Central memory CD8-positive, alpha-beta T cell (primary cell): ENCODE measurements at regions not wholly inside any gene's neighbourhood (a gene's known extent, or its start where the extent isn't known, plus 50 kb on each side); places are given as distances from the start of the nearest gene placed in this dataset.

Experiments used
- ATAC-seq: fragments of 150-1000 bp; cut with Tn5 transposase; replicated peaks from 2 replicates; pipeline ENCODE4 v1.10.0; 2022; ENCODE audit warnings: mild to moderate bottlenecking, moderate FRiP score, moderate number of reproducible peaks; ENCODE audit not compliant: poor library complexity, severe bottlenecking; ENCODE audit errors: extremely low read depth
- DNase-seq, 2 donors: peaks; one replicate each; pipeline ENCODE4 v3.0.0; 2021; ENCODE audit warnings: low spot score in 2 of 2
- H3K27ac Mint-ChIP-seq: one replicate; pipeline ENCODE4 v1.8.0; 2022; ENCODE audit warnings: low read depth, mild to moderate bottlenecking, moderate library complexity, mixed read lengths
- H3K27me3 Mint-ChIP-seq: one replicate; pipeline ENCODE4 v1.8.0; 2022; ENCODE audit warnings: mixed read lengths
- H3K36me3 Mint-ChIP-seq: one replicate; pipeline ENCODE4 v1.8.0; 2022; ENCODE audit warnings: mild to moderate bottlenecking, moderate library complexity, mixed read lengths; ENCODE audit not compliant: insufficient read depth
- H3K4me1 Mint-ChIP-seq: one replicate; pipeline ENCODE4 v1.8.0; 2022; ENCODE audit warnings: mixed read lengths
- H3K4me3 Mint-ChIP-seq: one replicate; pipeline ENCODE4 v1.8.0; 2022; ENCODE audit warnings: mild to moderate bottlenecking, moderate library complexity, mixed read lengths
- H3K9me3 Mint-ChIP-seq: one replicate; pipeline ENCODE4 v1.8.0; 2022; ENCODE audit warnings: mixed read lengths

DNA sequence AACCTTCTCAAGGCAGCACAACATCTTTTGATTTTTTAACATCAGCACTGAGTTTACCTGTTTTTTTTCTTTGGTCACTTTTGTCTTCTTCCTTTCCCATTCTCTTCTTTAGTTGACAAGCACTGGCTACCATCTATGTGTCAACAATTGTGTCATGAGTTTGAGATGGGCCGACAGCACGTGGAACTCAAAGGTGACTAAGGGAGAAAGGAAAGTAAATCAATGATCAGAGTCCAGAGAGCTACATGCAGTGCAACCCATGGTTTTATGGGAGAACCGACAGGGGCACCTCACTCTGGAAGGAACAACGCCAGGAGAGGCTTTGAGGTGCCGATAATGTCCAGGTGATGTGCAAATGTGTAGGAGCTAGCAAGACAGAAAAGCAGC lies 755.5 kb downstream of the RNF144A start:
- Mint-ChIP-seq H3K36me3 (peaks cover 4% of the 10 kb centered on the region), H3K27ac (peak overlapping the region; percentile 84), H3K4me1 (peaks cover 16% of the 10 kb centered on the region), H3K27me3 (no peaks in the 10 kb centered on the region), H3K4me3 (peak overlapping the region; percentile 63), H3K9me3 (no peaks in the 10 kb centered on the region)
- DNase-seq (no peak), ATAC-seq (no peak)

DNA sequence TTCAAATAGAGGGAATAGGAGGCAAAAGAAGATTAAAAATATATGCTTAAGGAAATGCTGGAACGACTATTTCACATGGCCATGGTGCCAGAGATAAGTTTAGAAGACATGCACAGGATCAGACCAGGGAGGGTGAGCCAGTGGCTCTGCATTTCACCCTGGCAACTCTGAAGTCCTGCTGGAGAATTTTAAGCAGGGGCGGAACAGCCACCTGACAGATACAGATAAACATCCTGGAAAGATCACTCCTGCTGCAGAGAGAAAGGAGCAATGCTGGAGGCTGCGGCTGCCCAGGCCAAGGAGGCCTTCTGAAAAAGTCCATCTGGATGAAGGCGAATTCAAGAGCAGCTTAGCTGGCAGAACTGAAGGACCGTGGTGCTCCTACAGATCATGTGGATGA lies 755.9 kb downstream of the RNF144A start:
- Mint-ChIP-seq H3K4me1 (peaks cover 16% of the 10 kb centered on the region), H3K27me3 (no peaks in the 10 kb centered on the region), H3K4me3 (no peak overlapping the region)

DNA sequence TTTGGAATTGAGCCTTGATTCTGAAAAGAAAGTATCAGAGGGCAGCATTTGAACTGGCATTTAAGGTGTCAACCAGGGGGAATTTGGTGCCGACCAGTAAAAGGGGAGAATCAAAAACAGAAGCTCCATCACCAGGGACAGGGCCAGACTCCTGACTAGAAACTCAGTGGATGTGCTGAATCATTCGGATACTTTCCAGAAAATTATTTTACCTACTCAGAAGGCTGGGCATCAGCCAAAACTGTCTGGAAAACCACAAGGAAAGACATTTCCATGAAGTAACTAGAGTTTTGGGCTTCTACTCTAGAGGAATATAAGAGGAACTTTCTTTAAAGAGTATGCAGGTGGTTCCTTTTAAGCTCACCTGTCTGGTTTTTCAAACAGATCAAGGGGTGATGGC lies 756.6 kb downstream of the RNF144A start:
- peaks cover 16% of the 10 kb centered on the region for H3K4me1 Mint-ChIP-seq
- no peak overlapping the region for H3K4me3 Mint-ChIP-seq
- no peaks in the 10 kb centered on the region for H3K27me3 Mint-ChIP-seq
- no peaks in the 10 kb centered on the region for H3K9me3 Mint-ChIP-seq
- ATAC-seq = no peak
- peaks cover 4% of the 10 kb centered on the region for H3K36me3 Mint-ChIP-seq
- H3K27ac Mint-ChIP-seq = no peak overlapping the region
- DNase-seq = no peak

More for the DNA sequence above, 755.9 kb downstream of the RNF144A start:
- no peak for ATAC-seq
- no peak for DNase-seq
- Mint-ChIP-seq H3K27ac (peak overlapping the region; percentile 84), H3K36me3 (peaks cover 4% of the 10 kb centered on the region), H3K9me3 (no peaks in the 10 kb centered on the region)

DNA sequence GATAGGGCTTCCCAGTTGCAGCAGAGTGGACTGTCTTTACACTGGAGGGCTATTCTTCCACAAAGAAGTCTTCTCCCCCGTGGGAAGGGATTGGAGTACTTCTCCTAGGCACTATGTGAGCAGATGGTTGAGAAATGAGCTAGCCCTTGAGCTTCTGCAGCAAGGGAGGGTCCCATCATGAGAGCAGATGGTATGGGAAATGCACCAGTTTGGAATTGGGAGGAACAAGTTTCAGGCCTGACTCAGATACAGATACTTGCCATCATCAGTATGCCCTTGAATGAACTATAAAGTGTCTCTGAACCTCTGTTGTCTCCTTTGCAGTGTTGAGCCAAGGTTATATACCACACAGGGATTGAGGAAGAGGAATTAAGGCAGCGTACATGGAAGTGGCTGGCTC lies 757.4 kb downstream of the RNF144A start:
- ATAC-seq (no peak), DNase-seq (no peak)
- peaks cover 4% of the 10 kb centered on the region for H3K36me3 Mint-ChIP-seq
- H3K9me3 Mint-ChIP-seq = no peaks in the 10 kb centered on the region
- H3K27me3 Mint-ChIP-seq = no peaks in the 10 kb centered on the region
- no peak overlapping the region for H3K27ac Mint-ChIP-seq
- no peak overlapping the region for H3K4me3 Mint-ChIP-seq
- peaks cover 16% of the 10 kb centered on the region for H3K4me1 Mint-ChIP-seq

DNA sequence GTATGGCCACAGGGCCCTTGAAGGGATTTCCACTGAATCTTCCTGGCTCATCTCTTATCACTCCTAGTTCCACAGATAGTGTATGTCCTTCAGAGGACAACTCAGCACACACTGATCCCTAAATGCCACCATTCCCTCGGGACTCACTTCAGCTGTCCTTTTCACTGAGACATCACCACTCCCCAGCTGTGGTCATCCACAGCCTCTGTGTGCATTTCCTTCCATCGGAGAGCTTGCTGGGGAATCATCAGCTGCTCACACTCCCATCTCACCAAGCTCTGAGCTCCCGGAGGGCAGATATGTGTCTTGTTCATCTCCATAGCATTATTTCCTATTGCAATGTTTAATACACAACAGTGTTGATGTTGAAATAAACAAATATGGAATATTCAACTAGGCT lies 759.5 kb downstream of the RNF144A start:
- DNase-seq (no peak), ATAC-seq (no peak)
- Mint-ChIP-seq H3K9me3 (no peaks in the 10 kb centered on the region), H3K27me3 (no peaks in the 10 kb centered on the region), H3K4me1 (peaks cover 16% of the 10 kb centered on the region), H3K4me3 (no peak overlapping the region), H3K36me3 (peaks cover 4% of the 10 kb centered on the region), H3K27ac (no peak overlapping the region)

DNA sequence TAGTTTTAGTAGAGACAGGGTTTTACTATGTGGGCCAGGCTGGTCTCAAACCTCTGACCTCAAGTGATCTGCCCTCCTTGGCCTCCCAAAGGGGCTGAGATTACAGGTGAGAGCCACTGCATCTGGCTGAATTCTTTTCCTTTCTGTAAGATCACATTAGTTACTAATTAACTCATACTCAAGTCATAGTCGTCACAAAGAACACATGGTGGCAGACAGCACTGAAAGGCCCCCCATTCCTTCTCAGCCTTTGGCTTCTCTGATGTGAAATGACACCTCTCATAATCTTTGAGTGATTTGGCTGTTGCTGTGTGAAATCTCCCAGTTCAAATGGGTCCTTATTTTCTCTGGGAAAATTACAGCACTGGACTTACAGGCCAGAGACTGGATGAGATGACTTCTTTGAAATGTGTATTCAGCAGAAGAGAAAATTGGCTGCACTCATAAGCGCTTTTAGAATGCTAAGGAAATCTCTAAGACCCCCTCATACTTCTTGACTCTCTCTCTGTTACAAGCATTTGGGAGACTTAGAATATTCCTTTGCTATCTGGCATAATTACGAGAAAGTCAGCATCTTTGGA lies 764.8 kb downstream of the RNF144A start:
- DNase-seq (no peak), ATAC-seq (no peak)
- Mint-ChIP-seq H3K4me3 (no peak overlapping the region), H3K9me3 (no peaks in the 10 kb centered on the region), H3K36me3 (no peaks in the 10 kb centered on the region), H3K27ac (no peak overlapping the region), H3K27me3 (no peaks in the 10 kb centered on the region), H3K4me1 (no peaks in the 10 kb centered on the region)

DNA sequence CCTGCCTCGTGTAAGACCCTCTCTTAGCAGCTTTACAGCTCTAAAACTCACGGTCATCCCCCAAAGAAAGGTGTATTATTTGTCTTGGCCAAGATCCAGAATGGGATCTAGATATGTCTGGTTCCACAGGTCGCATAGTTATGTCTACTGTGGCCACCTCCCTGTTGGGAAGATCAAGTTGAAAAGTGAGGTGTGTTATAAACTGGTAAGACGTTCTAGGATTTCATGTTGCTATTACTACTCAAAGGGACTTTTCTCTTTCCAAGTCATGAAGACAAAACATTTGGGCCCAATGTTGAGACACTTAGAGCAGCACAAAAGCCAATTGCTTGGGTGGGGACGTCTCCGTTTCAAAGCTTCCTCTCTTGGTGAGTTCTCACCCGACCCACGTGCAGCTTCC lies 766.0 kb downstream of the RNF144A start:
- Mint-ChIP-seq H3K4me1 (no peaks in the 10 kb centered on the region), H3K36me3 (no peaks in the 10 kb centered on the region), H3K27ac (no peak overlapping the region), H3K4me3 (no peak overlapping the region), H3K27me3 (no peaks in the 10 kb centered on the region), H3K9me3 (no peaks in the 10 kb centered on the region)
- DNase-seq (no peak), ATAC-seq (no peak)

DNA sequence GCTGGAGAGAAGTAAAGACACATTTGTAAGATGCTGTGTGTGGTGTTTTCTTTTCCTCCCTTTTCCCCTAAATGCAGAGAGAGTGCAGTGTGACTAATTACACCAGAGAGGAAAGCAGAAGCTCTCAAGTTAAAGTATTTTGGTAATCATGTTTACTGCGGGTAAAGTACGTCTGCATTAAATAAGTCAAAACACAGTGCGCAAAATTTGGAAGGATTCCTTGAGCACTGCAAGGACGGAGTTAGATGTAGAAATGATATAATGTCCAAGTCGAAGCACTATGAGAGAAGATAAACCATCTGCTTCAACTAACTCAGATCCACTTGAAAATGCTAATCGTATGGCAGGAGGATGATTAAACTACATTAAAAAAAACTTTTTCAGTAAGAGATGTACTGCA lies 766.5 kb downstream of the RNF144A start:
- Mint-ChIP-seq H3K27me3 (no peaks in the 10 kb centered on the region), H3K9me3 (no peaks in the 10 kb centered on the region), H3K4me1 (no peaks in the 10 kb centered on the region), H3K27ac (no peak overlapping the region), H3K4me3 (no peak overlapping the region), H3K36me3 (no peaks in the 10 kb centered on the region)
- no peak for ATAC-seq
- no peak for DNase-seq

DNA sequence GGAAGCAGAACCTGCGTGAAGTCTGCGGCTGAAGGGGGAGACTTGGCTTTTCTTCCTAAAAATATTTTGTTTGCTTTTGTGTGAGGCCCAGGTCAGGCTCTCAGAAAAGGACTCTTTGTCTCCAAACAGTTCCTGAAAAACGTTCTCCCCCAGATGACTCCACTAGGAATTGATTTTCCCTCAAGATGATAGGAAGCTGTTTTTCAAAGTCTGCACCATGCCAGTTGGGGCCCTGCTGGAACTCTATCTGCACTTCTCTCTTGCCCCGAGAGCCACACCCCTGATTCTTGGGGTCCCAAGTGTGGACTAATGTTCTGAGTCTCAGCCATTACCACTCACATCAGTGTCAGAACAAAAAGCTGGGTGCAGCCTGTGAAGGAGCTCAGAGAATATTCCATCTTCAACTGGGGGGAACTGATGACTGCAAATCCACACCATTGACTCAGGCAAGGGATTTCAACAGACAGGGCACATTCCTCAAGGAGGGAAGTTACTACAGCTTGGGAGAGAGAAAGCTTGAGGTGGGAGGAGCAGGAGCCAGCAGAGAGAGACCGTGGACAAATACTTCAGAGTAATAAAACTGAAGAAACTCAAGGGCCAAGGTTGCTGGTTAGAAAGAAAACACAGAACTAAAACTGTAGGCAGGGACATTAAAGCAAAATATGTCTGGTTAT lies 768.3 kb downstream of the RNF144A start:
- H3K27ac Mint-ChIP-seq = no peak overlapping the region
- H3K9me3 Mint-ChIP-seq = no peaks in the 10 kb centered on the region
- H3K36me3 Mint-ChIP-seq = no peaks in the 10 kb centered on the region
- H3K4me3 Mint-ChIP-seq = no peak overlapping the region
- no peaks in the 10 kb centered on the region for H3K27me3 Mint-ChIP-seq
- no peaks in the 10 kb centered on the region for H3K4me1 Mint-ChIP-seq
- no peak for ATAC-seq
- no peak for DNase-seq

DNA sequence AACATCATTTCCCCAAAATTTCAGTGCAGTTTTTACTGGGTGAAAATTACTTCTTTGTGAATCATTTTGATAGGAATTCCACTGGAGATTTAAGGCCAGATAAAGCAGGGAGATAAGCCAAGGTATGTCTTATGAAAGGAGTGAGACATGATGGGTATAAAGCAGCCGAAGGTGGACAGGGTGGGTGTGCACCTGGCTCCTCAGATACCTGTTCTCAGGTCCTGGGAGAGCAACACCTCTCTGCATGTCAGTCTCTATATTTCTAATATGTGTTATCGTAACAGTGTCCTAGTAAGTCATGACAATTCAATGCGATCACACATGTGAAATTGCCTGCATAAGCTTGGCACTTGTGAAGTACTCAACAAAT lies 768.8 kb downstream of the RNF144A start:
- Mint-ChIP-seq H3K36me3 (no peaks in the 10 kb centered on the region), H3K4me3 (no peak overlapping the region), H3K4me1 (no peaks in the 10 kb centered on the region), H3K9me3 (no peaks in the 10 kb centered on the region), H3K27me3 (no peaks in the 10 kb centered on the region), H3K27ac (no peak overlapping the region)
- DNase-seq = no peak
- ATAC-seq = no peak

DNA sequence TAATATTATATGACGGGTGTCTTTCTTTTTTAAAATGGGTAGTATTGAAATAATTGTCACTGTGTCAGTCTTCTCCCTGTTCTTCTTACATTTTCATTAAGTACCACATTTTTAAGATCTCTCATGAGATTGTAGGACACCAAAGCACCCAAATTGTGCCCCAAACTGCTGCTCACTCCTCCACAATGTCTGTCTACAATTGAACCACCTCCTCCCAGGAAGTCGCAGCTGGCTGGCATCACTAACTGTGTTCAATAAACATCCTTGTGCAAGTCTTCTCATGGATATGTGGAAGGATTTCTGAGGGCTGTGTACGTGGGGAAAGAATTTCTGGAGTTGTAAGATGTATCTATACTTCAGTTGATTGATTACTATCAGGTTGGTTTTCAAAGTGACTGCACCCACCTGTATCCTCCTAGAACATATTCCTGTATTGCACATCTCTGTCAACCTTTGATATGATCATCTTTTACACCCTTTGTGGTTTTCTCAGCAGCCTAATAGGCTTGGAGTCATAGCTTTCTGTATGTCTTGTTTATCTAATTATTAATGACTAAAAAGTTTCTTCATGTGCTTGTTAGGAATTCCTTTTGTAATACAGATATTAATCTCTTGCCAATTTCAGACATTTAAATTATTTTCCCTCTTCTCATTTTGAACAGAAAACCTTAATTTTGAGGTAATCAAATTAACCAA lies 774.9 kb downstream of the RNF144A start:
- Mint-ChIP-seq H3K4me1 (peaks cover 21% of the 10 kb centered on the region), H3K9me3 (no peaks in the 10 kb centered on the region), H3K27ac (no peak overlapping the region), H3K27me3 (no peaks in the 10 kb centered on the region), H3K4me3 (no peak overlapping the region), H3K36me3 (no peaks in the 10 kb centered on the region)
- ATAC-seq (no peak), DNase-seq (no peak)

DNA sequence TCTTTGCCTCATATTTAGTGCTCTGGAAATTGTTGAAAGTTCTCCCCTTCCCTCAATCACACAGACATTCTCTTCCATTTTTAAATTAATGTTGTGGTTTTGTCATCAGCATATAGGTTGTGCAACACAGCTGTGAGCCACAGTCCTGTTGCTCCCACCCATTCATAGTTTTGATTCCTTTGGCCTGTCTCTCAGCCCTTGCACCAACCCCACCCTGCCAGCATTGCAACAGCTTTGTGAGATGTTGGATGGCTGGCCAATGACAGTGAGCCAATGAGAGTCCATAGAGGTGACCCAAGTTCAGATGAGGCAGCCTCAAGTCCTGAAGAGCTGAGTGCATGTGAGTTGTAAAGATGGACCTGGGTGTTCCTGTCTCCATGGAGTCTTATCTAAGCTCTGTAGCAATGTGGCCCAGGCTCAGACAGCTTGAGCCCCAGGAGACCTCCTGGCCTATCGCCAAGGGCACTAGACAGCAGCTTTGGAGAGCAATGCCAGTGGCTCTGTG lies 775.5 kb downstream of the RNF144A start:
- Mint-ChIP-seq H3K4me1 (peaks cover 21% of the 10 kb centered on the region), H3K4me3 (no peak overlapping the region), H3K27me3 (no peaks in the 10 kb centered on the region), H3K9me3 (no peaks in the 10 kb centered on the region), H3K27ac (no peak overlapping the region), H3K36me3 (no peaks in the 10 kb centered on the region)
- ATAC-seq (no peak), DNase-seq (no peak)
